ENCODE measurements at regions not wholly inside any gene's neighbourhood (a gene's known extent, or its start where the extent isn't known, plus 50 kb on each side); places are given as distances from the start of the nearest gene placed in this dataset.

DNA sequence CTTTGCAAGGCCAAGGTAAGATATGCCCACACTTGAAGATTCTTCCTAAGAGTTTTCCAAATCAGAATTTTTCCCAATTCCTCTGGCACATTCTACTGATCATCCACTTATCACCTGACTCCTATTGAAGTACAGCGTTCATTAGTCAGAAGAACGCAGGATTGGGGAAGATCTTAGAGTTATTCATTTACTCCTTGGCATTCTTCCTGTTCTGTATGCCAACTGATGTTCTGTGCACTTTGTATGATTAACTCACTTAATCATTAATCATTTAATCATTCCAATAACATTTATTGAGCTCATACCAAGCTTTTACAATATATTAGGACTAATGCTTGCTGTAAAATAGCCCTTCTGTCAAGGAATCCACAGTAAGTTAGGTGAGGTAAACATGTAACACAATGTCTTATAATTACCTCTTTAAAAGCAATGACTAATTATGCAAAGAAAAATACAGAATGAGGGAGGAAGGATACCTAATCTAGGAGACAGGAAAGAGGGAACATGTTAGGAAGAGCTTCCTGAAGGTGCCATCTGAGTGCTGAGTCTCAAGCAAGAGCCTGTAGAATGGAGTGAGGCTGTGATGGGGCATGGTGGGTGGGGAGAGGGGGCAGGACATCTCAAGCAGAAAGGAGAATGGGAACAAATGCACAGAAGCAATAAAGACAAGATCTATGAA, 71.1 kb upstream of the DPT start:
- ChIA-PET CTCF (no interaction called here), POLR2A (no interaction called here)
- H3K4me3 Mint-ChIP-seq, result no peak overlapping the region
- no peaks in the 10 kb centered on the region for H3K27me3 Mint-ChIP-seq (ENCODE audit: low read depth)
- DNase-seq (ENCODE audit: low spot score) (no peak), ATAC-seq (no peak)
- no peak overlapping the region for H3K27ac Mint-ChIP-seq
- no peaks in the 10 kb centered on the region for H3K9me3 Mint-ChIP-seq
- no peaks in the 10 kb centered on the region for H3K36me3 Mint-ChIP-seq
- peaks cover 15% of the 10 kb centered on the region for H3K4me1 Mint-ChIP-seq
- TF ChIP-seq, protein P1, sequence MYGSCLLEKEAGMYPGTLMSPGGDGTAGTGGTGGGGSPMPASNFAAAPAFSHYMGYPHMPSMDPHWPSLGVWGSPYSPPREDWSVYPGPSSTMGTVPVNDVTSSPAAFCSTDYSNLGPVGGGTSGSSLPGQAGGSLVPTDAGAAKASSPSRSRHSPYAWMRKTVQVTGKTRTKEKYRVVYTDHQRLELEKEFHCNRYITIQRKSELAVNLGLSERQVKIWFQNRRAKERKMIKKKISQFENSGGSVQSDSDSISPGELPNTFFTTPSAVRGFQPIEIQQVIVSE (CRISPR knock-in tag; IDR thresholded peaks at IDR 0.05; ENCODE audit: borderline replicate concordance), result no peak
- TF ChIP-seq NFYB (CRISPR knock-in tag; conservative IDR thresholded peaks at IDR 0.05; ENCODE audit: low read depth), result no peak
- TF ChIP-seq, protein P2, sequence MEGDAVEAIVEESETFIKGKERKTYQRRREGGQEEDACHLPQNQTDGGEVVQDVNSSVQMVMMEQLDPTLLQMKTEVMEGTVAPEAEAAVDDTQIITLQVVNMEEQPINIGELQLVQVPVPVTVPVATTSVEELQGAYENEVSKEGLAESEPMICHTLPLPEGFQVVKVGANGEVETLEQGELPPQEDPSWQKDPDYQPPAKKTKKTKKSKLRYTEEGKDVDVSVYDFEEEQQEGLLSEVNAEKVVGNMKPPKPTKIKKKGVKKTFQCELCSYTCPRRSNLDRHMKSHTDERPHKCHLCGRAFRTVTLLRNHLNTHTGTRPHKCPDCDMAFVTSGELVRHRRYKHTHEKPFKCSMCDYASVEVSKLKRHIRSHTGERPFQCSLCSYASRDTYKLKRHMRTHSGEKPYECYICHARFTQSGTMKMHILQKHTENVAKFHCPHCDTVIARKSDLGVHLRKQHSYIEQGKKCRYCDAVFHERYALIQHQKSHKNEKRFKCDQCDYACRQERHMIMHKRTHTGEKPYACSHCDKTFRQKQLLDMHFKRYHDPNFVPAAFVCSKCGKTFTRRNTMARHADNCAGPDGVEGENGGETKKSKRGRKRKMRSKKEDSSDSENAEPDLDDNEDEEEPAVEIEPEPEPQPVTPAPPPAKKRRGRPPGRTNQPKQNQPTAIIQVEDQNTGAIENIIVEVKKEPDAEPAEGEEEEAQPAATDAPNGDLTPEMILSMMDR (IDR thresholded peaks at IDR 0.05), result no peak
- TF ChIP-seq, protein P3, sequence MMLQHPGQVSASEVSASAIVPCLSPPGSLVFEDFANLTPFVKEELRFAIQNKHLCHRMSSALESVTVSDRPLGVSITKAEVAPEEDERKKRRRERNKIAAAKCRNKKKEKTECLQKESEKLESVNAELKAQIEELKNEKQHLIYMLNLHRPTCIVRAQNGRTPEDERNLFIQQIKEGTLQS (CRISPR knock-in tag; conservative IDR thresholded peaks at IDR 0.05), result no peak
- no peak for TF ChIP-seq SOX15 (CRISPR knock-in tag; IDR thresholded peaks at IDR 0.05)
- no peak for TF ChIP-seq IRF2 (CRISPR knock-in tag; IDR thresholded peaks at IDR 0.05; ENCODE audit: borderline replicate concordance, low read depth)
- TF ChIP-seq, protein P4, sequence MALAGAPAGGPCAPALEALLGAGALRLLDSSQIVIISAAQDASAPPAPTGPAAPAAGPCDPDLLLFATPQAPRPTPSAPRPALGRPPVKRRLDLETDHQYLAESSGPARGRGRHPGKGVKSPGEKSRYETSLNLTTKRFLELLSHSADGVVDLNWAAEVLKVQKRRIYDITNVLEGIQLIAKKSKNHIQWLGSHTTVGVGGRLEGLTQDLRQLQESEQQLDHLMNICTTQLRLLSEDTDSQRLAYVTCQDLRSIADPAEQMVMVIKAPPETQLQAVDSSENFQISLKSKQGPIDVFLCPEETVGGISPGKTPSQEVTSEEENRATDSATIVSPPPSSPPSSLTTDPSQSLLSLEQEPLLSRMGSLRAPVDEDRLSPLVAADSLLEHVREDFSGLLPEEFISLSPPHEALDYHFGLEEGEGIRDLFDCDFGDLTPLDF (CRISPR knock-in tag; IDR thresholded peaks at IDR 0.05), result no peak
- TF ChIP-seq FOXP1 (CRISPR knock-in tag; IDR thresholded peaks at IDR 0.05; ENCODE audit: borderline replicate concordance), result no peak
- TF ChIP-seq, protein P5, sequence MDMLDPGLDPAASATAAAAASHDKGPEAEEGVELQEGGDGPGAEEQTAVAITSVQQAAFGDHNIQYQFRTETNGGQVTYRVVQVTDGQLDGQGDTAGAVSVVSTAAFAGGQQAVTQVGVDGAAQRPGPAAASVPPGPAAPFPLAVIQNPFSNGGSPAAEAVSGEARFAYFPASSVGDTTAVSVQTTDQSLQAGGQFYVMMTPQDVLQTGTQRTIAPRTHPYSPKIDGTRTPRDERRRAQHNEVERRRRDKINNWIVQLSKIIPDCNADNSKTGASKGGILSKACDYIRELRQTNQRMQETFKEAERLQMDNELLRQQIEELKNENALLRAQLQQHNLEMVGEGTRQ (CRISPR knock-in tag; IDR thresholded peaks at IDR 0.05), result no peak
- no peak for TF ChIP-seq TEAD4 (CRISPR knock-in tag; IDR thresholded peaks at IDR 0.05)
- no peak for TF ChIP-seq RELA (CRISPR knock-in tag; IDR thresholded peaks at IDR 0.05; ENCODE audit: borderline replicate concordance)
- no peak for TF ChIP-seq ZNF219 (CRISPR knock-in tag; IDR thresholded peaks at IDR 0.05; ENCODE audit: borderline replicate concordance)
- TF ChIP-seq, protein P6, sequence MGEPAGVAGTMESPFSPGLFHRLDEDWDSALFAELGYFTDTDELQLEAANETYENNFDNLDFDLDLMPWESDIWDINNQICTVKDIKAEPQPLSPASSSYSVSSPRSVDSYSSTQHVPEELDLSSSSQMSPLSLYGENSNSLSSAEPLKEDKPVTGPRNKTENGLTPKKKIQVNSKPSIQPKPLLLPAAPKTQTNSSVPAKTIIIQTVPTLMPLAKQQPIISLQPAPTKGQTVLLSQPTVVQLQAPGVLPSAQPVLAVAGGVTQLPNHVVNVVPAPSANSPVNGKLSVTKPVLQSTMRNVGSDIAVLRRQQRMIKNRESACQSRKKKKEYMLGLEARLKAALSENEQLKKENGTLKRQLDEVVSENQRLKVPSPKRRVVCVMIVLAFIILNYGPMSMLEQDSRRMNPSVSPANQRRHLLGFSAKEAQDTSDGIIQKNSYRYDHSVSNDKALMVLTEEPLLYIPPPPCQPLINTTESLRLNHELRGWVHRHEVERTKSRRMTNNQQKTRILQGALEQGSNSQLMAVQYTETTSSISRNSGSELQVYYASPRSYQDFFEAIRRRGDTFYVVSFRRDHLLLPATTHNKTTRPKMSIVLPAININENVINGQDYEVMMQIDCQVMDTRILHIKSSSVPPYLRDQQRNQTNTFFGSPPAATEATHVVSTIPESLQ (CRISPR knock-in tag; IDR thresholded peaks at IDR 0.05), result no peak
- no peak for TF ChIP-seq ZNF121 (CRISPR knock-in tag; IDR thresholded peaks at IDR 0.05)
- TF ChIP-seq, protein P7, sequence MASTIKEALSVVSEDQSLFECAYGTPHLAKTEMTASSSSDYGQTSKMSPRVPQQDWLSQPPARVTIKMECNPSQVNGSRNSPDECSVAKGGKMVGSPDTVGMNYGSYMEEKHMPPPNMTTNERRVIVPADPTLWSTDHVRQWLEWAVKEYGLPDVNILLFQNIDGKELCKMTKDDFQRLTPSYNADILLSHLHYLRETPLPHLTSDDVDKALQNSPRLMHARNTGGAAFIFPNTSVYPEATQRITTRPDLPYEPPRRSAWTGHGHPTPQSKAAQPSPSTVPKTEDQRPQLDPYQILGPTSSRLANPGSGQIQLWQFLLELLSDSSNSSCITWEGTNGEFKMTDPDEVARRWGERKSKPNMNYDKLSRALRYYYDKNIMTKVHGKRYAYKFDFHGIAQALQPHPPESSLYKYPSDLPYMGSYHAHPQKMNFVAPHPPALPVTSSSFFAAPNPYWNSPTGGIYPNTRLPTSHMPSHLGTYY (CRISPR knock-in tag; IDR thresholded peaks at IDR 0.05), result no peak
- TF ChIP-seq, protein P8, sequence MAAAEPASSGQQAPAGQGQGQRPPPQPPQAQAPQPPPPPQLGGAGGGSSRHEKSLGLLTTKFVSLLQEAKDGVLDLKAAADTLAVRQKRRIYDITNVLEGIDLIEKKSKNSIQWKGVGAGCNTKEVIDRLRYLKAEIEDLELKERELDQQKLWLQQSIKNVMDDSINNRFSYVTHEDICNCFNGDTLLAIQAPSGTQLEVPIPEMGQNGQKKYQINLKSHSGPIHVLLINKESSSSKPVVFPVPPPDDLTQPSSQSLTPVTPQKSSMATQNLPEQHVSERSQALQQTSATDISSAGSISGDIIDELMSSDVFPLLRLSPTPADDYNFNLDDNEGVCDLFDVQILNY (CRISPR knock-in tag; IDR thresholded peaks at IDR 0.05), result no peak
- TF ChIP-seq, protein P9, sequence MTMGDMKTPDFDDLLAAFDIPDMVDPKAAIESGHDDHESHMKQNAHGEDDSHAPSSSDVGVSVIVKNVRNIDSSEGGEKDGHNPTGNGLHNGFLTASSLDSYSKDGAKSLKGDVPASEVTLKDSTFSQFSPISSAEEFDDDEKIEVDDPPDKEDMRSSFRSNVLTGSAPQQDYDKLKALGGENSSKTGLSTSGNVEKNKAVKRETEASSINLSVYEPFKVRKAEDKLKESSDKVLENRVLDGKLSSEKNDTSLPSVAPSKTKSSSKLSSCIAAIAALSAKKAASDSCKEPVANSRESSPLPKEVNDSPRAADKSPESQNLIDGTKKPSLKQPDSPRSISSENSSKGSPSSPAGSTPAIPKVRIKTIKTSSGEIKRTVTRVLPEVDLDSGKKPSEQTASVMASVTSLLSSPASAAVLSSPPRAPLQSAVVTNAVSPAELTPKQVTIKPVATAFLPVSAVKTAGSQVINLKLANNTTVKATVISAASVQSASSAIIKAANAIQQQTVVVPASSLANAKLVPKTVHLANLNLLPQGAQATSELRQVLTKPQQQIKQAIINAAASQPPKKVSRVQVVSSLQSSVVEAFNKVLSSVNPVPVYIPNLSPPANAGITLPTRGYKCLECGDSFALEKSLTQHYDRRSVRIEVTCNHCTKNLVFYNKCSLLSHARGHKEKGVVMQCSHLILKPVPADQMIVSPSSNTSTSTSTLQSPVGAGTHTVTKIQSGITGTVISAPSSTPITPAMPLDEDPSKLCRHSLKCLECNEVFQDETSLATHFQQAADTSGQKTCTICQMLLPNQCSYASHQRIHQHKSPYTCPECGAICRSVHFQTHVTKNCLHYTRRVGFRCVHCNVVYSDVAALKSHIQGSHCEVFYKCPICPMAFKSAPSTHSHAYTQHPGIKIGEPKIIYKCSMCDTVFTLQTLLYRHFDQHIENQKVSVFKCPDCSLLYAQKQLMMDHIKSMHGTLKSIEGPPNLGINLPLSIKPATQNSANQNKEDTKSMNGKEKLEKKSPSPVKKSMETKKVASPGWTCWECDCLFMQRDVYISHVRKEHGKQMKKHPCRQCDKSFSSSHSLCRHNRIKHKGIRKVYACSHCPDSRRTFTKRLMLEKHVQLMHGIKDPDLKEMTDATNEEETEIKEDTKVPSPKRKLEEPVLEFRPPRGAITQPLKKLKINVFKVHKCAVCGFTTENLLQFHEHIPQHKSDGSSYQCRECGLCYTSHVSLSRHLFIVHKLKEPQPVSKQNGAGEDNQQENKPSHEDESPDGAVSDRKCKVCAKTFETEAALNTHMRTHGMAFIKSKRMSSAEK (CRISPR knock-in tag; IDR thresholded peaks at IDR 0.05; ENCODE audit: borderline replicate concordance), result no peak
- no peak for TF ChIP-seq ETV6 (CRISPR knock-in tag; IDR thresholded peaks at IDR 0.05)
